HL-60 (cell line): ENCODE measurements at regions not wholly inside any gene's neighbourhood (a gene's known extent, or its start where the extent isn't known, plus 50 kb on each side); places are given as distances from the start of the nearest gene placed in this dataset.

Experiments
- DNase-seq, 2 experiments: peaks; one replicate each; pipeline ENCODE4 v3.0.0-alpha.2; 2010 to 2020; ENCODE audit warnings: low read depth in 1 of 2, low spot score in 1 of 2
- H3K27ac ChIP-seq: fragments of 250-450 bp; sonication (Bioruptor Pico); replicated peaks from 2 replicates; pipeline ENCODE4 v1.5.1; 2020; ENCODE audit warnings: mild to moderate bottlenecking, moderate library complexity
- H3K27me3 ChIP-seq: fragments of 250-450 bp; sonication (Bioruptor Pico); 2 replicates; pipeline ENCODE4 v1.5.1; 2021; ENCODE audit warnings: mild to moderate bottlenecking, moderate library complexity; ENCODE audit not compliant: insufficient read depth, poor library complexity, severe bottlenecking
- H3K4me3 ChIP-seq: replicated peaks from 2 replicates; pipeline ENCODE4 v1.5.1; 2011; ENCODE audit warnings: mild to moderate bottlenecking, control low read depth, low read length; ENCODE audit not compliant: insufficient read depth
- GABPA ChIP-seq: IDR thresholded peaks from 2 replicates; pipeline ENCODE4 v1.6.1; 2012; ENCODE audit warnings: low read depth
- POLR2AphosphoS5 ChIP-seq: IDR thresholded peaks from 2 replicates; pipeline ENCODE4 v1.6.1; 2012; ENCODE audit warnings: low read depth
- REST ChIP-seq: IDR thresholded peaks from 2 replicates; pipeline ENCODE4 v1.6.1; 2012; ENCODE audit warnings: low read depth; ENCODE audit not compliant: insufficient replicate concordance
- SPI1 ChIP-seq: IDR thresholded peaks from 2 replicates; pipeline ENCODE4 v1.6.1; 2012; ENCODE audit warnings: low read depth, mild to moderate bottlenecking, borderline replicate concordance
- TF ChIP-seq, protein P1 (sequence below): IDR thresholded peaks from one replicate; pipeline ENCODE4 v1.5.1; 2011; ENCODE audit warnings: low read length, control low read depth, inconsistent platforms; ENCODE audit not compliant: insufficient read depth

GRCh38 chr9:11828201-11828600 lies 865.0 kb upstream of the TYRP1 start:
- Histone ChIP-seq H3K4me3 (no peak overlapping the region), H3K27ac (no peak overlapping the region), H3K27me3 (no peaks in the 10 kb centered on the region)
- no peak for TF ChIP-seq GABPA
- TF ChIP-seq, protein P1, sequence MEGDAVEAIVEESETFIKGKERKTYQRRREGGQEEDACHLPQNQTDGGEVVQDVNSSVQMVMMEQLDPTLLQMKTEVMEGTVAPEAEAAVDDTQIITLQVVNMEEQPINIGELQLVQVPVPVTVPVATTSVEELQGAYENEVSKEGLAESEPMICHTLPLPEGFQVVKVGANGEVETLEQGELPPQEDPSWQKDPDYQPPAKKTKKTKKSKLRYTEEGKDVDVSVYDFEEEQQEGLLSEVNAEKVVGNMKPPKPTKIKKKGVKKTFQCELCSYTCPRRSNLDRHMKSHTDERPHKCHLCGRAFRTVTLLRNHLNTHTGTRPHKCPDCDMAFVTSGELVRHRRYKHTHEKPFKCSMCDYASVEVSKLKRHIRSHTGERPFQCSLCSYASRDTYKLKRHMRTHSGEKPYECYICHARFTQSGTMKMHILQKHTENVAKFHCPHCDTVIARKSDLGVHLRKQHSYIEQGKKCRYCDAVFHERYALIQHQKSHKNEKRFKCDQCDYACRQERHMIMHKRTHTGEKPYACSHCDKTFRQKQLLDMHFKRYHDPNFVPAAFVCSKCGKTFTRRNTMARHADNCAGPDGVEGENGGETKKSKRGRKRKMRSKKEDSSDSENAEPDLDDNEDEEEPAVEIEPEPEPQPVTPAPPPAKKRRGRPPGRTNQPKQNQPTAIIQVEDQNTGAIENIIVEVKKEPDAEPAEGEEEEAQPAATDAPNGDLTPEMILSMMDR = no peak
- no peak for TF ChIP-seq REST
- TF ChIP-seq POLR2AphosphoS5 = no peak
- no peak for TF ChIP-seq SPI1
- DNase-seq = no peak

- Histone ChIP-seq H3K27ac (no peak overlapping the region), H3K4me3 (no peak overlapping the region), H3K27me3 (no peaks in the 10 kb centered on the region)
- TF ChIP-seq POLR2AphosphoS5 (no peak), GABPA (no peak)
- no peak for DNase-seq
Measured at GRCh38 chr9:11833056-11833455, 860.1 kb upstream of the TYRP1 start.

DNA sequence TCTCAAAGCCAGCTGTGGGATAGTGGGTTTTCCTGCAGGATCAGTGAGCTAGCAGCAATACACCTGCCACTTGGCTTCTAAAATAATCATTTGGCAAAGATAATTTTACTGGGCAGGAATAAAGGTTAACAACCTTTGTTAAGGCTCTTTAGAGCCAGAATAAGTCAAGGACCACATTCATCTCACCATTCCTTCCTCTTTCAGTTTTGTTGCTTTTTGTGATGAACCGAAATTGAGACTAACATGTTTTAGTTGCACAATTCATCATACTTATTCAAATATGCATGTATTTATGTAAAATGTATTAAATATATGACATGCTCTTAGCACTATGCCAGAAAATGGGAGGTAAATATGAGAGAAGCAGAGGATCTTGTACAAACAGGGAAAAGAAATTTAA lies 824.4 kb upstream of the TYRP1 start:
- H3K27me3 ChIP-seq = no peaks in the 10 kb centered on the region
- TF ChIP-seq POLR2AphosphoS5 = no peak
- TF ChIP-seq, protein P1 = no peak
- no peak for TF ChIP-seq REST
- TF ChIP-seq GABPA = no peak
- no peak for TF ChIP-seq SPI1
- H3K27ac ChIP-seq = no peak overlapping the region
- H3K4me3 ChIP-seq = no peak overlapping the region
- no peak for DNase-seq

GRCh38 chr9:11871852-11872251 lies 821.3 kb upstream of the TYRP1 start:
- Histone ChIP-seq H3K27me3 (no peaks in the 10 kb centered on the region), H3K27ac (no peak overlapping the region), H3K4me3 (no peak overlapping the region)
- TF ChIP-seq POLR2AphosphoS5 = no peak
- TF ChIP-seq GABPA = no peak
- TF ChIP-seq, protein P1 = no peak
- no peak for TF ChIP-seq SPI1
- no peak for TF ChIP-seq REST
- no peak for DNase-seq
